HepG2 (cell line): ENCODE measurements at regions not wholly inside any gene's neighbourhood (a gene's known extent, or its start where the extent isn't known, plus 50 kb on each side); places are given as distances from the start of the nearest gene placed in this dataset.

Source experiments
- ATAC-seq: fragments of 200-7000 bp; cut with Tn5 transposase; 3 replicates; pipeline ENCODE4 v1.9.1; 2020; ENCODE audit warnings: mild to moderate bottlenecking, moderate library complexity
- BruUV-seq: library from RNA; stranded (reverse); fragments of 400-500 nt; replicated peaks from 2 replicates; lab custom pipeline; 2021; lab: Mats Ljungman, UMichigan
- CTCF ChIA-PET: fragments of 300-600 bp; formaldehyde crosslinking; extraction: SDS; loops from one replicate; lab custom pipeline; 2021; ENCODE audit warnings: low total read pairs, inconsistent platforms, low intra/inter-chr PET ratio; lab: Yijun Ruan, JAX
- POLR2A ChIA-PET: fragments of 350-600 bp; sonication (Branson Sonifier 250); formaldehyde crosslinking; loops from one replicate; lab custom pipeline; 2020; ENCODE audit warnings: antibody characterized with exemption, inconsistent platforms; lab: Yijun Ruan, JAX
- DNase-seq: peaks from one replicate; pipeline ENCODE4 v3.0.0-alpha.2; 2015; ENCODE audit warnings: low spot score
- FAIRE-seq: peaks from 3 replicates; lab custom pipeline; 2011; peaks lifted over from hg19 to GRCh38; lab: Jason Lieb, UNC
- H2AFZ ChIP-seq: one replicate; pipeline ENCODE4 v1.6.1; 2011; ENCODE audit warnings: low read length, inconsistent platforms
- H3K27ac ChIP-seq: fragments of 300-600 bp; 3 replicates; pipeline ENCODE4 v1.8.0; 2011; ENCODE audit warnings: mixed run types, mild to moderate bottlenecking, mixed read lengths, low read length, inconsistent platforms; ENCODE audit not compliant: insufficient read depth; ENCODE audit errors: extremely low read length
- H3K27me3 ChIP-seq, 2 experiments: fragments of 200-600 bp in 1 of 2; 2 replicates in 1 of 2; 3 replicates in 1 of 2; pipeline versions ENCODE4 v1.6.0 to v1.8.0; 2011; ENCODE audit warnings: low read length in 2 of 2, mild to moderate bottlenecking in 2 of 2, moderate library complexity in 2 of 2, inconsistent platforms in 1 of 2; ENCODE audit not compliant: insufficient read depth in 2 of 2, control insufficient read depth in 1 of 2
- H3K36me3 ChIP-seq, 2 experiments: fragments of 200-600 bp in 1 of 2; replicated peaks in 1 of 2; 2 replicates in 1 of 2; 3 replicates in 1 of 2; pipeline versions ENCODE4 v1.5.1 to v1.8.0; 2011; ENCODE audit warnings: low read length in 2 of 2, inconsistent platforms in 1 of 2; ENCODE audit not compliant: insufficient read depth in 2 of 2, control insufficient read depth in 1 of 2
- H3K4me1 ChIP-seq: 2 replicates; pipeline ENCODE4 v1.5.1; 2012; ENCODE audit warnings: low read length, inconsistent platforms; ENCODE audit not compliant: insufficient read depth
- H3K4me2 ChIP-seq: 2 replicates; pipeline ENCODE4 v1.6.0; 2011; ENCODE audit warnings: low read depth, low read length, inconsistent platforms
- H3K4me3 ChIP-seq, 3 experiments: fragments of 200-600 bp in 1 of 3; sonication (generic), shearing (Covaris generic) in 1 of 3; replicated peaks in 1 of 3; 2 replicates each; pipeline ENCODE4 v1.5.1; 2011 to 2016; ENCODE audit warnings: low read length in 3 of 3, inconsistent platforms in 2 of 3, low read depth in 2 of 3, mild to moderate bottlenecking in 2 of 3, control low read depth in 1 of 3, mixed read lengths in 1 of 3; ENCODE audit not compliant: insufficient read depth in 1 of 3
- H3K79me2 ChIP-seq: one replicate; pipeline ENCODE4 v1.6.1; 2011; ENCODE audit warnings: low read length, inconsistent platforms; ENCODE audit not compliant: insufficient read depth
- H3K9ac ChIP-seq: 2 replicates; pipeline ENCODE4 v1.6.0; 2011; ENCODE audit warnings: mild to moderate bottlenecking, low read depth, low read length, inconsistent platforms; ENCODE audit not compliant: insufficient read depth
- H3K9me3 ChIP-seq: 2 replicates; pipeline ENCODE4 v1.5.1; 2012; ENCODE audit warnings: mild to moderate bottlenecking, low read length
- H4K20me1 ChIP-seq: 2 replicates; pipeline ENCODE4 v1.6.0; 2011; ENCODE audit warnings: inconsistent platforms, mild to moderate bottlenecking, low read length, moderate library complexity; ENCODE audit not compliant: insufficient read depth
- HNRNPL ChIP-seq: fragments of 200-400 bp; formaldehyde crosslinking; IDR thresholded peaks from 2 replicates; pipeline ENCODE4 v1.6.1; 2017; ENCODE audit warnings: mild to moderate bottlenecking, low read depth, low read length
- WGBS: methylation state at CpG from one replicate; pipeline ENCODE4 v1.1.6; 2017; ENCODE audit warnings: low lambda C conversion rate; 5-methylcytosine and 5-hydroxymethylcytosine counted together
- in situ Hi-C: cut with HindIII; loops from 2 replicates; pipeline ENCODE4 v1.10.0; 2017; ENCODE audit warnings: low pct_unique_long_range_greater_than_20kb; ENCODE audit not compliant: extremely low pct_ligation_motif_present
- intact Hi-C: fragments of 100-400 bp; cut with micrococcal nuclease; formaldehyde crosslinking; loops from one replicate; pipeline ENCODE4 v1.10.0; 2022; ENCODE audit not compliant: unreplicated experiment
- TF ChIP-seq, protein P1 (sequence below): sonication (generic); formaldehyde crosslinking; IDR thresholded peaks from 2 replicates; pipeline ENCODE4 v1.5.1; 2020; ENCODE audit warnings: mild to moderate bottlenecking, missing genetic modification reagents, borderline replicate concordance

DNA sequence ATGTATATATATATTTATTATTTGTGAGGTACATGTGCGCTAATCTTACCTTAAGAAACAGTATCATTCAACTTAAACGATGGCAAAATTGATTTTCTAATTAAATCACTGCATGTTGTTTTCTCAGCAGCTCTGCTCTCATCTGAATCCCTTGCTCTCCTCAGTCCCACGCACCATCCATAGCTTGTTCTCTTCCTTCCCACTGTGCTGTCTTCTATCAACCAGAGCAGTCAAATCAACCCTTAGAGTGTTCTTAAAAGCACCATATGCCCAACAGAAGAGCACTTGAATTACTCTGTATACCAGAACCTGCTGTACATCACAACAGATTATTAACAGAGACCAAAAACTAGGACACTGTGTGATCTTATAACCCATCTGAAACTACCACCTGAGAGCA, 209.4 kb upstream of the G2E3 start (continued):
- TF ChIP-seq, protein P1, sequence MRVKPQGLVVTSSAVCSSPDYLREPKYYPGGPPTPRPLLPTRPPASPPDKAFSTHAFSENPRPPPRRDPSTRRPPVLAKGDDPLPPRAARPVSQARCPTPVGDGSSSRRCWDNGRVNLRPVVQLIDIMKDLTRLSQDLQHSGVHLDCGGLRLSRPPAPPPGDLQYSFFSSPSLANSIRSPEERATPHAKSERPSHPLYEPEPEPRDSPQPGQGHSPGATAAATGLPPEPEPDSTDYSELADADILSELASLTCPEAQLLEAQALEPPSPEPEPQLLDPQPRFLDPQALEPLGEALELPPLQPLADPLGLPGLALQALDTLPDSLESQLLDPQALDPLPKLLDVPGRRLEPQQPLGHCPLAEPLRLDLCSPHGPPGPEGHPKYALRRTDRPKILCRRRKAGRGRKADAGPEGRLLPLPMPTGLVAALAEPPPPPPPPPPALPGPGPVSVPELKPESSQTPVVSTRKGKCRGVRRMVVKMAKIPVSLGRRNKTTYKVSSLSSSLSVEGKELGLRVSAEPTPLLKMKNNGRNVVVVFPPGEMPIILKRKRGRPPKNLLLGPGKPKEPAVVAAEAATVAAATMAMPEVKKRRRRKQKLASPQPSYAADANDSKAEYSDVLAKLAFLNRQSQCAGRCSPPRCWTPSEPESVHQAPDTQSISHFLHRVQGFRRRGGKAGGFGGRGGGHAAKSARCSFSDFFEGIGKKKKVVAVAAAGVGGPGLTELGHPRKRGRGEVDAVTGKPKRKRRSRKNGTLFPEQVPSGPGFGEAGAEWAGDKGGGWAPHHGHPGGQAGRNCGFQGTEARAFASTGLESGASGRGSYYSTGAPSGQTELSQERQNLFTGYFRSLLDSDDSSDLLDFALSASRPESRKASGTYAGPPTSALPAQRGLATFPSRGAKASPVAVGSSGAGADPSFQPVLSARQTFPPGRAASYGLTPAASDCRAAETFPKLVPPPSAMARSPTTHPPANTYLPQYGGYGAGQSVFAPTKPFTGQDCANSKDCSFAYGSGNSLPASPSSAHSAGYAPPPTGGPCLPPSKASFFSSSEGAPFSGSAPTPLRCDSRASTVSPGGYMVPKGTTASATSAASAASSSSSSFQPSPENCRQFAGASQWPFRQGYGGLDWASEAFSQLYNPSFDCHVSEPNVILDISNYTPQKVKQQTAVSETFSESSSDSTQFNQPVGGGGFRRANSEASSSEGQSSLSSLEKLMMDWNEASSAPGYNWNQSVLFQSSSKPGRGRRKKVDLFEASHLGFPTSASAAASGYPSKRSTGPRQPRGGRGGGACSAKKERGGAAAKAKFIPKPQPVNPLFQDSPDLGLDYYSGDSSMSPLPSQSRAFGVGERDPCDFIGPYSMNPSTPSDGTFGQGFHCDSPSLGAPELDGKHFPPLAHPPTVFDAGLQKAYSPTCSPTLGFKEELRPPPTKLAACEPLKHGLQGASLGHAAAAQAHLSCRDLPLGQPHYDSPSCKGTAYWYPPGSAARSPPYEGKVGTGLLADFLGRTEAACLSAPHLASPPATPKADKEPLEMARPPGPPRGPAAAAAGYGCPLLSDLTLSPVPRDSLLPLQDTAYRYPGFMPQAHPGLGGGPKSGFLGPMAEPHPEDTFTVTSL = no peak

DNA sequence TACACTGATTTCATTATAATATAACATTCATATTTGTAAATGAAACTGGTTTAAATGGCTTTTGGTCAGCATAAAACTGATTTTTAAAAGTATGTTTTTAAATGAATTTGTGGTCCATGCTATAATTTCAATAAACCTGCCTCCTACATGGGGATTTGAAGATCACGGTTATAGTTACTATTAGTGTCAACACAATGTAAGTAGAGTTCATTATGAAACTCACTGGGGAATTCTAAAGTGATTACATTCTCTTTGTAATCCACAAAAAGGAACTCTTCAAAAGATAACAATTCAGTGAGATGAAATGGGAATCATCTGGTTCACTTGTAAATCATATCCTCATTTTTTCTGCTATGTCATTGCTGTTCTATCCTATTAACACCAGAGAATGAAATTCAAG, 204.5 kb upstream of the G2E3 start:
- Histone ChIP-seq H3K36me3 (no peaks in the 10 kb centered on the region), H3K9me3 (no peaks in the 10 kb centered on the region), H3K4me2 (no peak overlapping the region), H2AFZ (no peak overlapping the region), H3K4me3 (no peak overlapping the region), H3K27me3 (peaks cover 0 to 14% of the 10 kb centered on the region in 2 experiments; a peak in 1 of 5 replicates), H3K27ac (no peak overlapping the region), H3K79me2 (no peaks in the 10 kb centered on the region), H4K20me1 (no peaks in the 10 kb centered on the region), H3K9ac (no peak overlapping the region), H3K4me1 (peaks cover 15% of the 10 kb centered on the region)
- no peak for DNase-seq
- no TSS peak for BruUV-seq
- ChIA-PET POLR2A (no interaction called here), CTCF (no interaction called here)
- intact Hi-C loops = no loop called here
- in situ Hi-C loops = no loop called here
- 40% methylated on average over 1 of the region's 1 CpG for WGBS
- no peak for TF ChIP-seq HNRNPL
- FAIRE-seq = no peak
- ATAC-seq = no peak
